Endothelial cell of umbilical vein (primary cell): ENCODE measurements at regions not wholly inside any gene's neighbourhood (a gene's known extent, or its start where the extent isn't known, plus 50 kb on each side); places are given as distances from the start of the nearest gene placed in this dataset.

Experiments
- BruUV-seq: library from RNA; stranded (reverse); fragments of 400-500 nt; replicated peaks from 2 replicates; lab custom pipeline; 2021; lab: Mats Ljungman, UMichigan
- CTCF ChIA-PET: fragments of 300-600, 350-600 bp; sonication (Branson Sonifier 250); formaldehyde crosslinking; loops from one replicate; lab custom pipeline; 2021; ENCODE audit warnings: antibody characterized with exemption, inconsistent platforms; lab: Charles Lee
- POLR2A ChIA-PET: fragments of 300-600, 350-600 bp; sonication (Branson Sonifier 250); formaldehyde crosslinking; loops from one replicate; lab custom pipeline; 2021; ENCODE audit warnings: antibody characterized with exemption, inconsistent platforms; lab: Charles Lee
- DNase-seq: peaks from one replicate; pipeline ENCODE4 v3.0.0-alpha.2; 2011; ENCODE audit warnings: low read depth, low spot score
- FAIRE-seq: peaks from 2 replicates; lab custom pipeline; 2011; peaks lifted over from hg19 to GRCh38; lab: Jason Lieb, UNC
- H2AFZ ChIP-seq: 2 replicates; pipeline ENCODE4 v1.6.0; 2012; ENCODE audit warnings: low read depth, low read length, control low read depth, inconsistent platforms
- H3K27ac ChIP-seq: 2 replicates; pipeline ENCODE4 v1.5.1; 2011; ENCODE audit warnings: low read depth, mild to moderate bottlenecking, control low read depth, low read length, moderate library complexity; ENCODE audit not compliant: insufficient read depth
- H3K27me3 ChIP-seq, 2 experiments: 2 replicates each; pipeline versions ENCODE4 v1.6.0 to v1.6.1; 2011; ENCODE audit warnings: low read length in 2 of 2, mixed read lengths in 1 of 2; ENCODE audit not compliant: control insufficient read depth in 2 of 2, insufficient read depth in 2 of 2
- H3K36me3 ChIP-seq, 2 experiments: 2 replicates in 1 of 2; 3 replicates in 1 of 2; pipeline ENCODE4 v1.5.1; 2011; ENCODE audit warnings: low read length in 2 of 2, mild to moderate bottlenecking in 1 of 2, moderate library complexity in 1 of 2; ENCODE audit not compliant: control insufficient read depth in 2 of 2, insufficient read depth in 2 of 2; ENCODE audit errors: extremely low read depth in 1 of 2
- H3K4me1 ChIP-seq: 3 replicates; pipeline ENCODE4 v1.5.1; 2011; ENCODE audit warnings: mild to moderate bottlenecking, low read length; ENCODE audit not compliant: control insufficient read depth, insufficient read depth; ENCODE audit errors: extremely low read depth
- H3K4me2 ChIP-seq: 2 replicates; pipeline ENCODE4 v1.6.1; 2011; ENCODE audit warnings: low read length, control low read depth, mixed read lengths; ENCODE audit not compliant: insufficient read depth
- H3K4me3 ChIP-seq, 3 experiments: fragments of 200-600 bp in 1 of 3; sonication (generic), shearing (Covaris generic) in 1 of 3; replicated peaks in 1 of 3; 2 replicates each; pipeline ENCODE4 v1.5.1; 2011 to 2016; ENCODE audit warnings: control low read depth in 3 of 3, low read length in 3 of 3, mild to moderate bottlenecking in 2 of 3, inconsistent platforms in 1 of 3, low read depth in 1 of 3, moderate library complexity in 1 of 3; ENCODE audit not compliant: insufficient read depth in 1 of 3
- H3K79me2 ChIP-seq: 2 replicates; pipeline ENCODE4 v1.6.0; 2012; ENCODE audit warnings: low read length, inconsistent platforms; ENCODE audit not compliant: control insufficient read depth, insufficient read depth
- H3K9ac ChIP-seq: replicated peaks from 2 replicates; pipeline ENCODE3; 2011; ENCODE audit warnings: low read length, control low read depth; ENCODE audit not compliant: insufficient read depth; ENCODE audit errors: extremely low read depth
- H3K9me1 ChIP-seq: replicated peaks from 3 replicates; pipeline ENCODE4 v1.6.0; 2011; ENCODE audit warnings: mild to moderate bottlenecking, low read length; ENCODE audit not compliant: control insufficient read depth, insufficient read depth; ENCODE audit errors: extremely low read depth
- H3K9me3 ChIP-seq: replicated peaks from 2 replicates; pipeline ENCODE4 v1.5.1; 2012; ENCODE audit warnings: low read length, inconsistent platforms; ENCODE audit not compliant: control insufficient read depth, insufficient read depth
- H4K20me1 ChIP-seq: replicated peaks from 2 replicates; pipeline ENCODE3; 2011; ENCODE audit warnings: mild to moderate bottlenecking, low read length; ENCODE audit not compliant: control insufficient read depth, insufficient read depth; ENCODE audit errors: extremely low read depth
- CTCF ChIP-seq, 2 donors: IDR thresholded peaks; 1 replicate in 1 of 2; 2 replicates in 1 of 2; pipeline ENCODE4 v1.5.1; 2011; ENCODE audit warnings: low read length in 2 of 2, mild to moderate bottlenecking in 2 of 2, moderate library complexity in 2 of 2, control low read depth in 1 of 2, inconsistent platforms in 1 of 2, low read depth in 1 of 2; ENCODE audit not compliant: insufficient read depth in 1 of 2; ENCODE audit errors: extremely low read depth in 1 of 2
- EZH2 ChIP-seq: IDR thresholded peaks from 2 replicates; pipeline ENCODE4 v1.6.1; 2012; ENCODE audit warnings: borderline replicate concordance, low read depth, mild to moderate bottlenecking, moderate library complexity, low read length, inconsistent platforms; ENCODE audit not compliant: severe bottlenecking
- FOS ChIP-seq: IDR thresholded peaks from 2 replicates; pipeline ENCODE4 v1.6.1; 2011; ENCODE audit warnings: mild to moderate bottlenecking, low read length, moderate library complexity, borderline replicate concordance; ENCODE audit not compliant: insufficient read depth
- GATA2 ChIP-seq: IDR thresholded peaks from 2 replicates; pipeline ENCODE4 v1.7.0; 2011; ENCODE audit warnings: low read depth, mild to moderate bottlenecking, moderate library complexity, mixed read lengths, low read length; ENCODE audit not compliant: insufficient read length, insufficient read depth
- JUN ChIP-seq: IDR thresholded peaks from 2 replicates; pipeline ENCODE4 v1.6.1; 2011; ENCODE audit warnings: borderline replicate concordance, low read depth; ENCODE audit not compliant: insufficient read length, insufficient read depth
- MAX ChIP-seq: IDR thresholded peaks from 2 replicates; pipeline ENCODE4 v1.6.1; 2011; ENCODE audit not compliant: insufficient read depth, insufficient read length
- MYC ChIP-seq: IDR thresholded peaks from one replicate; pipeline ENCODE4 v1.6.1; 2011; ENCODE audit warnings: mild to moderate bottlenecking, low read depth, low read length
- POLR2A ChIP-seq: IDR thresholded peaks from 2 replicates; pipeline ENCODE4 v1.6.1; 2012; ENCODE audit warnings: low read depth, mild to moderate bottlenecking, control low read depth, low read length
- POLR2AphosphoS5 ChIP-seq: IDR thresholded peaks from 2 replicates; pipeline ENCODE4 v1.6.1; 2012; ENCODE audit warnings: low read depth, mild to moderate bottlenecking, control low read depth, low read length, moderate library complexity; ENCODE audit not compliant: insufficient read depth
- dilution Hi-C: fragments of 300-500 bp; cut with MboI; formaldehyde crosslinking; loops from one replicate; pipeline ENCODE4 v1.15.0; 2019; ENCODE audit warnings: low sequenced_read_pairs; ENCODE audit not compliant: extremely low pct_ligation_motif_present
- intact Hi-C: fragments of 100-400 bp; cut with micrococcal nuclease; formaldehyde crosslinking; loops from one replicate; pipeline ENCODE4 v1.10.0; 2022

- dilution Hi-C loops = no loop called here
- no peaks in the 10 kb centered on the region for H3K9me3 ChIP-seq
Observed at GRCh38 chr3:189548053-189548452, 83.1 kb upstream of the TP63 start.

More at GRCh38 chr3:189548053-189548452, 83.1 kb upstream of the TP63 start:
- no peaks in the 10 kb centered on the region for H4K20me1 ChIP-seq
- intact Hi-C loops = no loop called here
- H3K27ac ChIP-seq = no peak overlapping the region
- H3K9ac ChIP-seq = no peak overlapping the region
- FAIRE-seq (no peak), DNase-seq (no peak)
- no peak overlapping the region for H3K4me2 ChIP-seq
- no peak overlapping the region for H2AFZ ChIP-seq
- BruUV-seq = no TSS peak
- no peaks in the 10 kb centered on the region for H3K4me1 ChIP-seq
- CTCF ChIA-PET = no interaction called here
- H3K36me3 ChIP-seq = no peaks in the 10 kb centered on the region
- TF ChIP-seq MAX (no peak), POLR2AphosphoS5 (no peak), EZH2 (no peak), CTCF (IDR thresholded peaks at IDR 0.05; ENCODE audit: extremely low read depth in 1 of 2, insufficient read depth in 1 of 2, low read depth in 1 of 2, low read length in 2 of 2) (no peak), GATA2 (no peak), MYC (no peak), JUN (no peak), FOS (no peak), POLR2A (no peak)
- no peaks in the 10 kb centered on the region for H3K27me3 ChIP-seq
- H3K9me1 ChIP-seq = no peaks in the 10 kb centered on the region
- H3K79me2 ChIP-seq = no peaks in the 10 kb centered on the region
- POLR2A ChIA-PET = no interaction called here
- no peak overlapping the region for H3K4me3 ChIP-seq
